ENCODE measurements at regions not wholly inside any gene's neighbourhood (a gene's known extent, or its start where the extent isn't known, plus 50 kb on each side); places are given as distances from the start of the nearest gene placed in this dataset.

DNA sequence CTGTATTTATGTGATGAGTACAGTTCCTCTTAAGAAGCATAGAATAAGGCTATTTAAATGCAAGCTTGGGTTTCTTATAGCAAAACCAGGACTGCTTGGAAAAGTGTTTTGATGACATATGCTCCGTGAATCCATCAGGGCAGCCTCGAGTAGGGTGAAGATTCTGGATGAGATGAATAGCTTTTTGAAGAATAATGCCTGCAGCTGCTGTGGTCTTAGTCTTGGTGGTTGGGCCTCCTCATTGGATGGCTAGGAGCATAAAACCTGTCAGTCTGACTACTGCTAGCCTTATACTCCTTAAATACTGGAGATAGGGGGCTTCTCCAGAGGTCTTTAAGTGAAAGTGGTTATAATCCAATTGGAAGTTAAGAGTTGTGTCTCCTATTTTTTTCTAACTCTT is 704.3 kb downstream of the FGF9 start:
- H4K8ac ChIP-seq (ENCODE audit: low read depth in 2 of 2, low read length in 2 of 2) = no peak overlapping the region
- no peak overlapping the region for H3K4me2 ChIP-seq (ENCODE audit: low read depth, low read length)
- H3K79me1 ChIP-seq (ENCODE audit: low read depth in 1 of 2, low read length in 2 of 2) = no peaks in the 10 kb centered on the region
- no peak overlapping the region for H2AFZ ChIP-seq (replicated peaks; ENCODE audit: low read length, poor library complexity)
- no peaks in the 10 kb centered on the region for H3K4me1 ChIP-seq (ENCODE audit: control insufficient read depth, insufficient read depth, low read length)
- H3K9ac ChIP-seq (ENCODE audit: low read depth, low read length) = no peak overlapping the region
- ATAC-seq (ENCODE audit: low read depth) = no peak
- no peak for TF ChIP-seq RFX5 (IDR thresholded peaks at IDR 0.05; ENCODE audit: low read depth, low read length)
- TF ChIP-seq BHLHE40 (IDR thresholded peaks at IDR 0.05; ENCODE audit: low read depth, low read length) = no peak
- TF ChIP-seq, protein P1, sequence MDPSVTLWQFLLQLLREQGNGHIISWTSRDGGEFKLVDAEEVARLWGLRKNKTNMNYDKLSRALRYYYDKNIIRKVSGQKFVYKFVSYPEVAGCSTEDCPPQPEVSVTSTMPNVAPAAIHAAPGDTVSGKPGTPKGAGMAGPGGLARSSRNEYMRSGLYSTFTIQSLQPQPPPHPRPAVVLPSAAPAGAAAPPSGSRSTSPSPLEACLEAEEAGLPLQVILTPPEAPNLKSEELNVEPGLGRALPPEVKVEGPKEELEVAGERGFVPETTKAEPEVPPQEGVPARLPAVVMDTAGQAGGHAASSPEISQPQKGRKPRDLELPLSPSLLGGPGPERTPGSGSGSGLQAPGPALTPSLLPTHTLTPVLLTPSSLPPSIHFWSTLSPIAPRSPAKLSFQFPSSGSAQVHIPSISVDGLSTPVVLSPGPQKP (IDR thresholded peaks at IDR 0.05; ENCODE audit: borderline replicate concordance, low read depth, low read length) = no peak
- TF ChIP-seq, protein P2, sequence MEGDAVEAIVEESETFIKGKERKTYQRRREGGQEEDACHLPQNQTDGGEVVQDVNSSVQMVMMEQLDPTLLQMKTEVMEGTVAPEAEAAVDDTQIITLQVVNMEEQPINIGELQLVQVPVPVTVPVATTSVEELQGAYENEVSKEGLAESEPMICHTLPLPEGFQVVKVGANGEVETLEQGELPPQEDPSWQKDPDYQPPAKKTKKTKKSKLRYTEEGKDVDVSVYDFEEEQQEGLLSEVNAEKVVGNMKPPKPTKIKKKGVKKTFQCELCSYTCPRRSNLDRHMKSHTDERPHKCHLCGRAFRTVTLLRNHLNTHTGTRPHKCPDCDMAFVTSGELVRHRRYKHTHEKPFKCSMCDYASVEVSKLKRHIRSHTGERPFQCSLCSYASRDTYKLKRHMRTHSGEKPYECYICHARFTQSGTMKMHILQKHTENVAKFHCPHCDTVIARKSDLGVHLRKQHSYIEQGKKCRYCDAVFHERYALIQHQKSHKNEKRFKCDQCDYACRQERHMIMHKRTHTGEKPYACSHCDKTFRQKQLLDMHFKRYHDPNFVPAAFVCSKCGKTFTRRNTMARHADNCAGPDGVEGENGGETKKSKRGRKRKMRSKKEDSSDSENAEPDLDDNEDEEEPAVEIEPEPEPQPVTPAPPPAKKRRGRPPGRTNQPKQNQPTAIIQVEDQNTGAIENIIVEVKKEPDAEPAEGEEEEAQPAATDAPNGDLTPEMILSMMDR (conservative IDR thresholded peaks at IDR 0.05; ENCODE audit: low read depth, low read length) = no peak
- no peak for TF ChIP-seq RCOR1 (IDR thresholded peaks at IDR 0.05; ENCODE audit: insufficient replicate concordance, low read length)
- no peak for TF ChIP-seq NFE2L2 (IDR thresholded peaks at IDR 0.05; ENCODE audit: low read depth, low read length)
- TF ChIP-seq RAD21 (IDR thresholded peaks at IDR 0.05; ENCODE audit: low read length) = no peak
- TF ChIP-seq POLR2A (IDR thresholded peaks at IDR 0.05; ENCODE audit: low read depth, low read length) = no peak
- TF ChIP-seq CEBPB (IDR thresholded peaks at IDR 0.05; ENCODE audit: low read depth, low read length) = no peak
- H4K20me1 ChIP-seq (ENCODE audit: insufficient read depth, low read length) = no peaks in the 10 kb centered on the region
- H2BK120ac ChIP-seq (ENCODE audit: low read depth, low read length) = no peak overlapping the region
- H3K4ac ChIP-seq (ENCODE audit: low read depth, low read length) = no peak overlapping the region
- no peak overlapping the region for H3K14ac ChIP-seq (replicated peaks; ENCODE audit: low read depth, low read length)
- H2BK20ac ChIP-seq (ENCODE audit: low read depth, low read length) = no peak overlapping the region
- no peak overlapping the region for H2AK9ac ChIP-seq (replicated peaks; ENCODE audit: low read depth, low read length, poor library complexity)
- H4K91ac ChIP-seq (ENCODE audit: insufficient read depth, low read depth, low read length) = no peak overlapping the region
- no peaks in the 10 kb centered on the region for H3K27me3 ChIP-seq (ENCODE audit: control insufficient read depth, insufficient read depth, low read length)
- POLR2A ChIA-PET (ENCODE audit: unreplicated experiment) = no interaction called here
- H2BK5ac ChIP-seq (ENCODE audit: low read depth, low read length, poor library complexity, severe bottlenecking) = no peak overlapping the region
- intact Hi-C loops (cut with micrococcal nuclease) (no loop called here), dilution Hi-C loops (cut with HindIII; ENCODE audit: low sequenced_read_pairs, unreplicated experiment) (no loop called here), in situ Hi-C loops (cut with MboI; ENCODE audit: low sequenced_read_pairs) (no loop called here)
- H3K9me3 ChIP-seq (ENCODE audit: control insufficient read depth, insufficient read depth, low read length) = 0 out of 2 replicates have a peak, but pooled peaks cover 7% of the 10 kb centered on the region
- no peak overlapping the region for H3K23ac ChIP-seq (ENCODE audit: low read depth, low read length)
- CTCF ChIA-PET = no interaction called here
- 80% methylated on average over 1 of the region's 2 CpGs; no CpG with 5 or more reads in 1 of the 2 experiments for WGBS, 2 experiments (ENCODE audit: extremely low coverage in 2 of 2, insufficient read length in 1 of 2)
- no peak overlapping the region for H2AK5ac ChIP-seq (ENCODE audit: low read depth, low read length)
- H3K56ac ChIP-seq (ENCODE audit: extremely low read depth, insufficient read depth, low read length) = no peak overlapping the region
- no TSS peak for BruUV-seq (replicated peaks)
- H4K5ac ChIP-seq (ENCODE audit: low read depth, low read length) = no peak overlapping the region
- H3K36me3 ChIP-seq (ENCODE audit: control insufficient read depth, insufficient read depth, low read length) = no peaks in the 10 kb centered on the region
- no peak overlapping the region for H3K27ac ChIP-seq (ENCODE audit: insufficient read depth, low read length)
- DNase-seq = no peak
- no peak overlapping the region for H3K4me3 ChIP-seq (ENCODE audit: insufficient read depth, low read depth, low read length)
- no peak overlapping the region for H3K18ac ChIP-seq (ENCODE audit: low read depth, low read length)
- H3K9me1 ChIP-seq (ENCODE audit: insufficient read depth, low read length) = no peaks in the 10 kb centered on the region
- no peak overlapping the region for H2BK15ac ChIP-seq (ENCODE audit: low read depth, low read length)
